Peyer's patch (tissue), 4 donors: ENCODE measurements at regions not wholly inside any gene's neighbourhood (a gene's known extent, or its start where the extent isn't known, plus 50 kb on each side); places are given as distances from the start of the nearest gene placed in this dataset.

Experiments
- POLR2A ChIP-seq, 2 donors: fragments of 450-650 bp; IDR thresholded peaks; one replicate each; pipeline ENCODE4 v1.5.1; 2017; ENCODE audit warnings: antibody characterized with exemption in 2 of 2, mild to moderate bottlenecking in 2 of 2, moderate library complexity in 2 of 2
- TF ChIP-seq, protein P1 (sequence below), 6 experiments: fragments of 450-650 bp in 4 of 6; fragments of 200-600 bp in 2 of 6; sonication (generic) in 1 of 6; IDR thresholded peaks; one replicate each; pipeline ENCODE4 v1.5.1; 2017 to 2019; ENCODE audit warnings: antibody characterized with exemption in 6 of 6, mild to moderate bottlenecking in 3 of 6, moderate library complexity in 1 of 6

DNA sequence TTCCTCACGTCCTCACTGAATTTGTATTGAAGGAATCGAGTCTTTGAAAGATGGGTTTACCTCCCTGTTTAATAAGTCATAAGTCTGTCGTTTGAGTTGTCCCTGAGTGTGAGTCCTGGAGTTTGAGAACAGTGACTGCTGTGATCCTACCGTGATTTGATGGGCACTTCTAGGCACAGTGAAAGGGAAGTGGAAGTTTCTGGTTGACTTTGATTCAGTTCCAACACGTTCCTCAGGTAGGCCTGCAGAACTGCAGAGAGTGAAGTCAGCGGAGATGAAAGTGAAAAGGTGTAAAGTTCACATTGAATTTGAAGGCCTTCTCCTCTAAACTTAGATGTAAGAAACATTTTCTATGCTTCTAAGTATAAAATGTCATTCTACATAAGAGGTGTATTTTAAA is 52.9 kb upstream of the ACKR3 start:
- TF ChIP-seq, protein P1, sequence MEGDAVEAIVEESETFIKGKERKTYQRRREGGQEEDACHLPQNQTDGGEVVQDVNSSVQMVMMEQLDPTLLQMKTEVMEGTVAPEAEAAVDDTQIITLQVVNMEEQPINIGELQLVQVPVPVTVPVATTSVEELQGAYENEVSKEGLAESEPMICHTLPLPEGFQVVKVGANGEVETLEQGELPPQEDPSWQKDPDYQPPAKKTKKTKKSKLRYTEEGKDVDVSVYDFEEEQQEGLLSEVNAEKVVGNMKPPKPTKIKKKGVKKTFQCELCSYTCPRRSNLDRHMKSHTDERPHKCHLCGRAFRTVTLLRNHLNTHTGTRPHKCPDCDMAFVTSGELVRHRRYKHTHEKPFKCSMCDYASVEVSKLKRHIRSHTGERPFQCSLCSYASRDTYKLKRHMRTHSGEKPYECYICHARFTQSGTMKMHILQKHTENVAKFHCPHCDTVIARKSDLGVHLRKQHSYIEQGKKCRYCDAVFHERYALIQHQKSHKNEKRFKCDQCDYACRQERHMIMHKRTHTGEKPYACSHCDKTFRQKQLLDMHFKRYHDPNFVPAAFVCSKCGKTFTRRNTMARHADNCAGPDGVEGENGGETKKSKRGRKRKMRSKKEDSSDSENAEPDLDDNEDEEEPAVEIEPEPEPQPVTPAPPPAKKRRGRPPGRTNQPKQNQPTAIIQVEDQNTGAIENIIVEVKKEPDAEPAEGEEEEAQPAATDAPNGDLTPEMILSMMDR (IDR thresholded peaks at IDR 0.05), result no peak
- TF ChIP-seq POLR2A (IDR thresholded peaks at IDR 0.05), result no peak
